ENCODE measurements at regions not wholly inside any gene's neighbourhood (a gene's known extent, or its start where the extent isn't known, plus 50 kb on each side); places are given as distances from the start of the nearest gene placed in this dataset.

- DNase-seq, result no peak
These were observed 249.1 kb upstream of the MTNR1B start for GRCh38 chr11:92720385-92720784.

GRCh38 chr11:92725352-92725751, 244.1 kb upstream of the MTNR1B start:
- no peak for DNase-seq

GRCh38 chr11:92727123-92727522, 242.3 kb upstream of the MTNR1B start:
- no peak for DNase-seq

GRCh38 chr11:92727769-92728168, 241.7 kb upstream of the MTNR1B start:
- DNase-seq, result no peak

- no peak for DNase-seq
These were observed 240.8 kb upstream of the MTNR1B start for GRCh38 chr11:92728628-92729027.

GRCh38 chr11:92735039-92735438, 234.4 kb upstream of the MTNR1B start:
- DNase-seq, result no peak

GRCh38 chr11:92738276-92738675, 231.2 kb upstream of the MTNR1B start:
- DNase-seq, result no peak

- no peak for DNase-seq
These were observed 230.4 kb upstream of the MTNR1B start for GRCh38 chr11:92739041-92739440.

- no peak for DNase-seq
These were observed 230.0 kb upstream of the MTNR1B start for GRCh38 chr11:92739491-92739890.

- DNase-seq, result no peak
These were observed 229.2 kb upstream of the MTNR1B start for GRCh38 chr11:92740276-92740675.

- DNase-seq, result no peak
These were observed 224.4 kb upstream of the MTNR1B start for GRCh38 chr11:92744929-92745585.

- DNase-seq, result no peak
These were observed 218.7 kb upstream of the MTNR1B start for GRCh38 chr11:92750794-92751193.

- no peak for DNase-seq
These were observed 217.9 kb upstream of the MTNR1B start for GRCh38 chr11:92751594-92751993.

GRCh38 chr11:92752122-92752521, 217.3 kb upstream of the MTNR1B start:
- DNase-seq, result no peak

- no peak for DNase-seq
These were observed 216.3 kb upstream of the MTNR1B start for GRCh38 chr11:92753161-92753560.

GRCh38 chr11:92758241-92758780, 211.1 kb upstream of the MTNR1B start:
- DNase-seq, result no peak

GRCh38 chr11:92759571-92760214, 209.8 kb upstream of the MTNR1B start:
- no peak for DNase-seq

GRCh38 chr11:92762121-92762540, 207.3 kb upstream of the MTNR1B start:
- no peak for DNase-seq

GRCh38 chr11:92763336-92763735, 206.1 kb upstream of the MTNR1B start:
- DNase-seq, result no peak

GRCh38 chr11:92764128-92764527, 205.3 kb upstream of the MTNR1B start:
- no peak for DNase-seq

GRCh38 chr11:92765082-92765840, 204.2 kb upstream of the MTNR1B start:
- DNase-seq, result no peak

GRCh38 chr11:92765965-92766371, 203.5 kb upstream of the MTNR1B start:
- no peak for DNase-seq

- DNase-seq, result no peak
These were observed 202.8 kb upstream of the MTNR1B start for GRCh38 chr11:92766698-92767097.

GRCh38 chr11:92767416-92767815, 202.0 kb upstream of the MTNR1B start:
- DNase-seq, result no peak
